Colonic mucosa (tissue), 4 donors: ENCODE measurements at regions not wholly inside any gene's neighbourhood (a gene's known extent, or its start where the extent isn't known, plus 50 kb on each side); places are given as distances from the start of the nearest gene placed in this dataset.

Experiments used
- DNase-seq: peaks from one replicate; pipeline ENCODE4 v3.0.0-alpha.2; 2020
- H3K27ac ChIP-seq: fragments of 200-600 bp; one replicate; pipeline ENCODE4 v1.8.0; 2021
- H3K27me3 ChIP-seq: fragments of 200-600 bp; one replicate; pipeline ENCODE4 v1.8.0; 2021
- H3K36me3 ChIP-seq: fragments of 200-600 bp; one replicate; pipeline ENCODE4 v1.8.0; 2021
- H3K4me1 ChIP-seq: fragments of 200-600 bp; one replicate; pipeline ENCODE4 v1.8.0; 2021; ENCODE audit warnings: mild to moderate bottlenecking
- H3K4me3 ChIP-seq: fragments of 200-600 bp; one replicate; pipeline ENCODE4 v1.8.0; 2021
- H3K9ac ChIP-seq, 2 donors: one replicate each; pipeline ENCODE4 v1.7.0; 2013; ENCODE audit warnings: control low read depth in 2 of 2, low read depth in 2 of 2, low read length in 2 of 2
- H3K9me3 ChIP-seq: fragments of 200-600 bp; one replicate; pipeline ENCODE4 v1.8.0; 2021
- CTCF ChIP-seq: fragments of 200-600 bp; IDR thresholded peaks from one replicate; pipeline ENCODE4 v1.8.0; 2022; ENCODE audit warnings: antibody characterized with exemption, mild to moderate bottlenecking
- intact Hi-C: fragments of 100-400 bp; cut with DNase I; formaldehyde crosslinking; loops from one replicate; pipeline ENCODE4 v1.14.1; 2022
- donor health status: healthy.
- donor health status: DM: no; HTN: no; CAD: no.
- donor health status: DM: no; HTN: no; CAD: no.

- Histone ChIP-seq H3K4me1 (no peaks in the 10 kb centered on the region), H3K27ac (no peak overlapping the region), H3K36me3 (no peaks in the 10 kb centered on the region), H3K9me3 (no peaks in the 10 kb centered on the region), H3K27me3 (no peaks in the 10 kb centered on the region), H3K4me3 (no peak overlapping the region), H3K9ac (no peak overlapping the region)
- TF ChIP-seq CTCF, result no peak
- intact Hi-C loops, result no loop called here
- DNase-seq, result no peak
Measured at GRCh38 chrX:140447150-140447549, 57.7 kb downstream of the SOX3 start.

GRCh38 chrX:140440876-140441275, 64.0 kb downstream of the SOX3 start:
- no peak for TF ChIP-seq CTCF
- intact Hi-C loops, result no loop called here
- Histone ChIP-seq H3K36me3 (no peaks in the 10 kb centered on the region), H3K9ac (no peak overlapping the region), H3K9me3 (no peaks in the 10 kb centered on the region), H3K27me3 (no peaks in the 10 kb centered on the region), H3K4me3 (no peak overlapping the region), H3K27ac (no peak overlapping the region), H3K4me1 (no peaks in the 10 kb centered on the region)
- DNase-seq, result no peak

- no peak for DNase-seq
- Histone ChIP-seq H3K27ac (no peak overlapping the region), H3K4me3 (no peak overlapping the region), H3K27me3 (no peaks in the 10 kb centered on the region), H3K36me3 (no peaks in the 10 kb centered on the region), H3K9me3 (no peaks in the 10 kb centered on the region), H3K9ac (no peak overlapping the region), H3K4me1 (no peaks in the 10 kb centered on the region)
- no peak for TF ChIP-seq CTCF
- intact Hi-C loops, result no loop called here
Measured at GRCh38 chrX:140439476-140439875, 65.4 kb downstream of the SOX3 start.

GRCh38 chrX:140434347-140434746, 70.5 kb downstream of the SOX3 start:
- intact Hi-C loops, result no loop called here
- H3K4me1 ChIP-seq, result no peaks in the 10 kb centered on the region

GRCh38 chrX:140433582-140433981, 71.3 kb downstream of the SOX3 start:
- H3K27me3 ChIP-seq, result no peaks in the 10 kb centered on the region
- no peaks in the 10 kb centered on the region for H3K4me1 ChIP-seq
- no peaks in the 10 kb centered on the region for H3K9me3 ChIP-seq
- H3K27ac ChIP-seq, result no peak overlapping the region
- H3K4me3 ChIP-seq, result no peak overlapping the region
- DNase-seq, result no peak
- no peak for TF ChIP-seq CTCF
- H3K36me3 ChIP-seq, result no peaks in the 10 kb centered on the region
- intact Hi-C loops, result no loop called here
- no peak overlapping the region for H3K9ac ChIP-seq

More at GRCh38 chrX:140434347-140434746, 70.5 kb downstream of the SOX3 start:
- no peak for DNase-seq
- Histone ChIP-seq H3K9me3 (no peaks in the 10 kb centered on the region), H3K9ac (no peak overlapping the region), H3K27ac (no peak overlapping the region), H3K27me3 (no peaks in the 10 kb centered on the region), H3K4me3 (no peak overlapping the region), H3K36me3 (no peaks in the 10 kb centered on the region)
- no peak for TF ChIP-seq CTCF
